ENCODE measurements at regions not wholly inside any gene's neighbourhood (a gene's known extent, or its start where the extent isn't known, plus 50 kb on each side); places are given as distances from the start of the nearest gene placed in this dataset.

DNA sequence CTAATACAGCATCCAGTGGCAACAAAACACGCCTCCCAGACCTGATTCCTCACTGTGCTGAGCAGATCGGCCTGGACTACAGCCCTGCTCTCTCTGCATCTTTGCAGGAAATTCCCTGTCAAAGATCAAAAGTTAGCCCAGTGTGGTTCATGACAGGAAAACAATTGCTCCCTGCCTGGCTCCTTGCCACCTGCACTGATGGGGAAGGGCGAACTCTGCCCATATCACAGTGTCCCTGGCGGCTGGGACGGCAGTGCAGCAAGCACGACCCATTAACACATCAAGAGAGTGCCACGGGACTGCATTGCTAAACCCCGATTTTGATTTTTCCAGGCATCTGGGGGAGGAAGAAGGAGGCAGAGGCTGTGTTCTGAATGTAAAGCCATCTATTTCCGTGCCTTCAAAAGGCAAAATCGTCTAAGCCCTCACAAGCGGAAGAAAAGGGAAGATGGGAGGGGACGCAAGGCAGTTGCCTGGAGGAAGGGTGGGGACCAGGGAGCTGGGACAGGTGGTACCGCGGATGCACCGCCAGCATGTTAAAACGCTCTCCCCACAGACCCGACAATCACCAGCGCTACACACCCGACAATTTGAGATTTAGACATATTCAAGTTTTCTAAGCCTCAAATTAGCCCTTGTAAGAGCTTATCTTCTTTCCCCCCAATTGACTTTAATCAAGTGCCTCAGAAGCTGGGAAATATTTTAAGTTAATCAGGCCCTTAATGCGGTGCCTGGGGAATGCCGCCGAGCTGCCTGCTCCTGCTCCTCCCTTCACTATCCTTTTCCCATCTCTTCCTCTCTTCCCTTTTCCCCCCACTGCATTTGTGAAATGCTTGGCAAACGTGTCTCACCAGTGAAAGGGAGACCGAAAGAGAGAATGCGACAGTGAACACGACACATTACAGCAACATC is 238.8 kb upstream of the CDH5 start:
- no peaks in the 10 kb centered on the region for H3K4me1 Mint-ChIP-seq
- DNase-seq = no peak
- H3K9me3 Mint-ChIP-seq = no peaks in the 10 kb centered on the region
- ATAC-seq = no peak
- peaks cover 58% of the 10 kb centered on the region for H3K27me3 Mint-ChIP-seq
- H3K4me3 Mint-ChIP-seq = no peak overlapping the region
- no peak overlapping the region for H3K27ac Mint-ChIP-seq

DNA sequence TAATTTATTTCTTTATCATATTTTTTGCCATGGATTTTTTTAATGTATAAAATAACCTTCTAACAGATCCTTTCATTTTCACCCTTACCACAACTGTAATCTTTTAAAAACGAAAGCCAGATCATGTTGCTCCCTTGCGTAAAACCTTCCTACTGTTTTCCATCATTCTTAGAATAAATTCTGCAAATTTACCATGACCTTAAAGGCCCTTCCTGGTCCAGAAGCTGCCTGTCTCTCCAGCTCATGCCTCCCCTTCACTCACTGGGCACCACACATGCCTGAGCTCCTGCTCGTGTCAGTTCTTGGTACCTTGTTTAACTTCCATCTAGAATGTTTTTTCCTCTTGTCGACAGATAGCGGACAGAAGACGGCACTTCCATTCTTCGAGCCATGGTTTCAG is 245.0 kb upstream of the CDH5 start:
- peaks cover 17% of the 10 kb centered on the region for H3K27me3 Mint-ChIP-seq
- H3K4me1 Mint-ChIP-seq = no peaks in the 10 kb centered on the region
- H3K9me3 Mint-ChIP-seq = peaks cover 0 to 5% of the 10 kb centered on the region in 2 donors
- DNase-seq (no peak), ATAC-seq (no peak)
- no peak overlapping the region for H3K4me3 Mint-ChIP-seq
- H3K27ac Mint-ChIP-seq = no peak overlapping the region

DNA sequence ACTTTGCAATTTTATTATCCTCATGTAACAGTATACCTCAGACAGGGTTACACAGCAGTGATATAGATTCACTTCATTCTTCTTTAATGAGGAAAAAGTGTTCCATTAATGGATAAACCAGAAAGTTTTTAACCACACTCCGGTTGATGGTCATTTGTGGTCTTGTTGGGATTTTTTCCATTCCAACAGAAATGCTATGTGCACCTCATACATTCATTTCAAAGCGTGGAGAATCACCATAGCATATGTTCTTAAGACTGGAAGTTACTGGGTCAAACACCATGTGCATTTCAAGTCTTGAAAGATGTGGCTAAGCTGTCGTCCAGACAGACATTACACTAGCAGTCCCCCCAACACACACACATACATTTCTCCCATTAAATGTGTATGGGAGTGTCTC is 245.8 kb upstream of the CDH5 start:
- ATAC-seq (no peak), DNase-seq (no peak)
- H3K4me3 Mint-ChIP-seq = no peak overlapping the region
- H3K27me3 Mint-ChIP-seq = peaks cover 14% of the 10 kb centered on the region
- no peaks in the 10 kb centered on the region for H3K4me1 Mint-ChIP-seq
- peaks cover 0 to 5% of the 10 kb centered on the region in 2 donors for H3K9me3 Mint-ChIP-seq
- no peak overlapping the region for H3K27ac Mint-ChIP-seq

DNA sequence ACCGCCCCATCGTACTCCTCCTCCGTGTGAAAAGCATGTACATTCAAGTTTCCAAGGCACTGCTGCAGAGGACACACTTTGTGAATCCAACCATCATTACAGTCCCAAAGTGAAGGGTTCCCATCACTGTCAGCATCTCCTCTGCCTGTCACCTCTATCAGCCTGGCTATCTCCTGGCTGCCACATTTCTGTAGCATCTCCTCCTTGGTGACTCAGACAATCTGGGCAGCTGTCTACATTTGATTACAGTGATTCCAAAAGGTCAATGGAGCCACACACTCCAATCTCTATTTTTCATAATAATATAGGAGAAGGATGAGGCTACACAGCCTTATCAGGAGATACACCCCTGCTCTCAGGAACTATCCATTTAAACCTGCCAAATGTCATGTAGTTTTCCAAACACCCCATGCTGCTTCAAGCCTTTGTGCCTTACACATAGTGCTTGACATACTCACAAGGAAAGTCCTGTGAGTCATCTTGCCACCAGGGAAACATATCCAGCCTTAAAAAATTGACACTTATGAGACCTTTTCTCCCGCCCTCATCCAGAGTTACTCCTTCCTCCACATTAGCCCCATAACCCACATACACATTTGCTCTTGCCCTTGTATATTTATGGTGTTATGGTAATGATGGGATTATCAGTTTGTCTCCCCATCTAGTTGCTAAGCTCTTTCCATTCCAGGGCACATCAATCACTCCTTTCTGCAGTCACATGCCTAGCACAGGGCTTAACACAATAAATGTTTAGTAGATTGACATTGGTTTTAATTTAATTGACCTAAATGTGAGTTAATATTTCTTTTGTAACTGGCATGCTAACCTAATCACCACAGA is 250.1 kb upstream of the CDH5 start:
- H3K9me3 Mint-ChIP-seq = no peaks in the 10 kb centered on the region
- no peak overlapping the region for H3K4me3 Mint-ChIP-seq
- ATAC-seq (no peak), DNase-seq (no peak)
- H3K27me3 Mint-ChIP-seq = peaks cover 6% of the 10 kb centered on the region
- no peaks in the 10 kb centered on the region for H3K4me1 Mint-ChIP-seq
- H3K27ac Mint-ChIP-seq = peak overlapping the region in 1 of 2 donors; percentile 13

DNA sequence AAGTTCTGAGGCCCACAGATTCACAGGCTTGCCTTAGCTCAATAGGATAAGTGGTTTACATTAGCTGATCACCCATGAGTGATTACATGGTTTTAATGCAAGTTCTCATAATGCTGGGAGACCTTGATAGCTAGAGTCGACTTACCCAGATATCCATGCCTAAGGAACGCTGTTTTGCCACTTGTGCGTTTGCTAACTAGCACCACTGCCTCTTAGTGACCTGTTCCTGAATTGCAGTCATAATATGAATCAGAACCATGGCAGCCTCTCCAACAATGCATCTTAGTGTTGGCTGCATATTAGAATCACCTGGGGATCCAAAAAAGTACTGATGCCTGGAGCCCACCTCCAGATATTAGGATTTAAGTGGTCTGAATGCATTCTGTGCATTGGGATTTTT is 251.1 kb upstream of the CDH5 start:
- H3K27ac Mint-ChIP-seq = no peak overlapping the region
- no peak for ATAC-seq

DNA sequence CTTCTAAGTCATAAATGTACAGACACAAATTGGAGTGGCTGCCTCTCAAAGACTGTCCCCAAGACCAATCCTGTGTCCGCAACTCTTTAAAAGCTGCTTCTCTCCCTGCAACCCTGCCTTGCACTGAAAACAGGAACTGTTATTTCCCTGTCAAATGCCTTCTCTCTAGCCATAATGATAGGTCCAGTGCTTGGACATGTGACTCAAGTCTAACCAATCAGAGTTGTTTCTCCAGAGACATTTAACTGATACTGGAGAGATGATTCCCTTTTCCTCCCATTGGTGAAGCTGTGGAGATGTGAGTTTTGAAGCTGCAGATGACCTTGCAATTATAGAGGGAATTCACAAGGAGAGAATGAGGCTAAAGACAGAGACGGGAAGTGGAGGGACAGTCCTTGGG is 253.3 kb upstream of the CDH5 start:
- no peaks in the 10 kb centered on the region for H3K4me1 Mint-ChIP-seq
- no peak for ATAC-seq
- peaks cover 6% of the 10 kb centered on the region for H3K27me3 Mint-ChIP-seq
- peak overlapping the region in 1 of 2 donors; percentile 16 for H3K27ac Mint-ChIP-seq
- no peaks in the 10 kb centered on the region for H3K9me3 Mint-ChIP-seq
- no peak overlapping the region for H3K4me3 Mint-ChIP-seq
- DNase-seq = no peak

More for the DNA sequence above, 251.1 kb upstream of the CDH5 start:
- H3K4me3 Mint-ChIP-seq = no peak overlapping the region
- no peaks in the 10 kb centered on the region for H3K4me1 Mint-ChIP-seq
- H3K9me3 Mint-ChIP-seq = no peaks in the 10 kb centered on the region
- no peak for DNase-seq
- H3K27me3 Mint-ChIP-seq = peaks cover 6% of the 10 kb centered on the region

DNA sequence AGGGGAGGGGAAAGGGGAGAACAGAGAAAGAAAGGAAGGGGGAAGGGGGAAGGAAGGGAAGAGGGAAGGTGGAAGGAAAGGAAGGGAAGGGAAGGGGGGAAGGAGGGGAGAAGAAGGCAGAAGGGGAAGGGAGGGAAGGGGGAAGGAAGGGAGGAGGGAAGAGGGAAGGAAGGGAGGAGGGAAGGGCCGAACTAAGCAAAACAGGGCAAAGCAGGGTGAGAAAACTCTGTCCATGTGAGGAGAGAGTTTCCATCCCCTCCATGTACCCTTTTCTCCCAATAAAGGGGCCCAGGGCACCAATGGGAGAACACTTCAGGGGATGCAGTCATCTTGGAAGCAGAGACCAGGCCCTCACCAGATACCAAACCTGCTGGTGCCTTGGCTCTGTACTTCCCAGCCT is 256.8 kb upstream of the CDH5 start:
- Mint-ChIP-seq H3K27ac (no peak overlapping the region), H3K27me3 (peaks cover 6% of the 10 kb centered on the region), H3K4me1 (no peaks in the 10 kb centered on the region), H3K4me3 (no peak overlapping the region), H3K9me3 (no peaks in the 10 kb centered on the region)
- ATAC-seq (no peak), DNase-seq (no peak)

DNA sequence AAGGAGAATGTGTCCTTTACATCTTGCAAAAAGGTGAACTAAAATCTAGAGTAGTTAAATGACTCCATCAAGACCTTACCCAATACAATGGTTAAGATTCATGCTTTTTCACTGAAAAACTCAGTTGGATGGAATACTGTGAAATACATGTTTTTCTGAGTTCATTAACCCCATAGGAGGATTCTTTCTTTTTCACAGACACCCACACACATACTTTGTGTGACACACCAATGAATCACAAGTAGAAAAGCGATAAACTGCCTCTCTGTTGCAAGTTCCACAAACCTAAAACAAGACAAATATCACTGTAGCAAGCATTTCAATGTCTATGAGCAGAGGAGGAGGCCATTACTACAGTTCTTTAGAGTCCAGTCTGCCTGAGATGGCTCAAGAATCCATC is 258.8 kb upstream of the CDH5 start:
- Mint-ChIP-seq H3K9me3 (no peaks in the 10 kb centered on the region), H3K27ac (no peak overlapping the region), H3K27me3 (peaks cover 5% of the 10 kb centered on the region), H3K4me1 (no peaks in the 10 kb centered on the region), H3K4me3 (no peak overlapping the region)
- no peak for DNase-seq
- no peak for ATAC-seq

DNA sequence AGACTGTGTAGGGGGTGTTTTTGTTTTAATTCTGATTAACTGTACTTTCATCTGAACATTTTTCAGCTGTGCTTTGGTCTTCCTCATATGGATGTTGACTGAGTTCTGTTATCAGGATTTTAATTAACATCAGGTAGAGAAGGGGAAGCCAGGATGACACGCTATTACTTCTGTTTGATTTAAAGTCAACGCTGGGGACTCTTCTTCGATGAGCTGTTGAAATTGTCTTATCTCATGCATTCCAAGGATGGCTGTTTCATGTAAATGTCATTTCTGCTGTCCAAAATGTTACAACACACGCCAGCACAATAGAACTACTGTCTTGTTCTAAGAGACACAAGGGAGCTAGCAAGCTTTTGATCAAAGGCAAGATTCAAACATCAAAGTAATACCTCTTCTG is 263.3 kb upstream of the CDH5 start:
- Mint-ChIP-seq H3K4me3 (no peak overlapping the region), H3K4me1 (no peaks in the 10 kb centered on the region), H3K9me3 (no peaks in the 10 kb centered on the region), H3K27ac (no peak overlapping the region), H3K27me3 (peaks cover 12% of the 10 kb centered on the region)
- ATAC-seq (no peak), DNase-seq (no peak)

DNA sequence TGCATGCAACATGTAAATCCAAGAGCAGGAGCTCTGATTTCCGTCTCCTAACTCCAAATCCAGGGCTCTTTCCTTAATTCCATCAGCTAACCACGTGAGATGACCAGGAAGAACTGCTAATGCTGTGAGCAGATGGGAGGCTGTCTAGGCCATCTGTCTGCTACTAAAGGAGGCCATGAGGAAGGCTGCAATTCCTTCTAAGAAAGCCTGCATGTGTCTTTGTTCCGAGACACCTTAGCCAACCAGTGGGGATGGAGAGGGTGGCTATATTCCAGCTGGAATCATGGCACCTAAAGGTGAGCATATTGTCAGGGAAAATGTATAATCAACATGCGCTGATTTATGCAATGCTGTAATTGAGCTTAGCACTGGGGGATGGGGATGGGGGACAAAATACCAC is 267.2 kb upstream of the CDH5 start:
- H3K9me3 Mint-ChIP-seq = no peaks in the 10 kb centered on the region
- ATAC-seq = no peak
- peaks cover 12% of the 10 kb centered on the region for H3K27me3 Mint-ChIP-seq
- no peaks in the 10 kb centered on the region for H3K4me1 Mint-ChIP-seq
- DNase-seq = no peak
- H3K27ac Mint-ChIP-seq = no peak overlapping the region
- H3K4me3 Mint-ChIP-seq = no peak overlapping the region

DNA sequence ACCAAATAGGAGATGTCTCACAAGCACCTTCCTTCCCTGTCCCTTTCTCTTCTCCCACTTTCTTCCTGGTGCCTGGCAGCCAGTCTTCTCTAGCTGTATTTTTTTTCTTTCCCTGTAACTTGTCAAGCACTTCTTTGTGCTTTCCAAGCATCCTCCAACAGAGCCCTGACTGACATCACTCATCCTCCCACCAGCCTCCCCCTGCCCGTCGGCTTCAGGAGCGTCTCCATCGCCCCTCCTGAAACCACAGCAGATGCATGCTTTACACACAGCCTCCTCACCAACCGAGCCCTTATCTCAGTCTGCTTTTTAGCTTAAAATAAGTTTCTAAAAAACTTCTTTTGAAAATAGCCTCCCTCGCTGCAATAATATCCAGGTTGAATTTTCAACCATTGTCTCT is 268.7 kb upstream of the CDH5 start:
- ATAC-seq (no peak), DNase-seq (no peak)
- Mint-ChIP-seq H3K4me1 (no peaks in the 10 kb centered on the region), H3K27me3 (peaks cover 12% of the 10 kb centered on the region), H3K27ac (no peak overlapping the region), H3K4me3 (no peak overlapping the region), H3K9me3 (no peaks in the 10 kb centered on the region)

DNA sequence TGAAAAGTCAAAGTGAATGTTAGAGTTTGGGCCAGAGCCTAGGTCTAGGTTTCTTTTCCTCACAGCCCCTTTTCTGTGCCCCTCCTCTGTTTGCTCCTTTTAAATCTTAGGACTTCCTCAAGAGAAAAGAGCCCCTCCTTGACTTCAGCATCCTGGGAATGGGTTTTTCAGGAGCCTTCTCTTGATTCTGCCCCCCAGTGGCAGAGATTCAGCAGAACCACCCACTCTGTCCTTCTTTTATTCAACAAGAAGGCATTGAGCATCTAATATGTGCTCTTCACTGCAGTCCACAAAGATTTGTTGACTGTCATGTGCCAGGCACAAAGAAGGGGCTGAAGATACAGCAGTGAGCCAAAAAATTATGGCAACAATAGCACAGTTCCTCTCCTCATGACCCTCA is 270.8 kb upstream of the CDH5 start:
- H3K27ac Mint-ChIP-seq = no peak overlapping the region
- H3K4me1 Mint-ChIP-seq = no peaks in the 10 kb centered on the region
- DNase-seq (no peak), ATAC-seq (no peak)
- peaks cover 12% of the 10 kb centered on the region for H3K27me3 Mint-ChIP-seq
- H3K9me3 Mint-ChIP-seq = no peaks in the 10 kb centered on the region
- no peak overlapping the region for H3K4me3 Mint-ChIP-seq

DNA sequence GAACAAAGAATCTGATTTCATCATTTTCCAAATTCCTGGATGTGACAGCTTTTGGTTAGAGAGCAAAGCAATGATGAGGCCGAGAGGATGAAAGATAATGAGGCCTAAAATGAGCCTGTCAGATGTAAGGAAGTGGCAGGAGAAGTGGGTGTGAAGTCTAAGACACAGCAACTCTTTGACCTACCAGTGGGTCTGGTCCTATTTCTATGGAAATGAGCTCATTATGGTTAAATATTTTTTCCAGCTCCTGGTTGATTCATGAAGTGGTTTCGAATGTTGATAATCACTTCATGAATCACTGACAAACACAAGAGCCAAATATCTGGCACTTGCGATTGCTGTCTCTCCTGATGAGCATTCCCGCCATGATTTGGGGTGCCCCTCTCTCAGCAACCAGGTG is 273.3 kb upstream of the CDH5 start:
- no peak overlapping the region for H3K27ac Mint-ChIP-seq
- DNase-seq (no peak), ATAC-seq (no peak)
- H3K9me3 Mint-ChIP-seq = no peaks in the 10 kb centered on the region
- H3K27me3 Mint-ChIP-seq = no peaks in the 10 kb centered on the region
- no peak overlapping the region for H3K4me3 Mint-ChIP-seq
- H3K4me1 Mint-ChIP-seq = no peaks in the 10 kb centered on the region

DNA sequence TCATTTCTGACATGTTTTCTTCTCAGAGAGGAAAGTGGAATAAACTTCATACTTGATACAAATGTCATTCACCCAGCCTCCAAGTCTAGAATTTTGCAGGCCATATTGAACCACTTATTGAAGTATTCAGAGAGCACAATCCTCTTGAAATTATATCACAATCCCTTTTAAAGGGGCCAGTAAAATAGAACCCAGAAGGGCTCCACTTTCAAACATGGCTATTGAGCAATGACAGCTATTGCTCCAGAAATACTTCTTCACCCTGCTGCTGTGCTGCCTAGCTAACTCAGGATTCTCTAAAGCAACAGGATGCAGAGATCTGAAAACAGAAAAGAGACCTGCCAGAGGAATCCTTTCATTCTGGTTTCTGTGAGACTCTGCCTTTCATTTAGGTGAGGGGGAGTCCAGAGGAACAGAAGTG is 275.0 kb upstream of the CDH5 start:
- no peak overlapping the region for H3K4me3 Mint-ChIP-seq
- H3K4me1 Mint-ChIP-seq = no peaks in the 10 kb centered on the region
- peak overlapping the region in 1 of 2 donors; percentile 77 for H3K27ac Mint-ChIP-seq
- no peaks in the 10 kb centered on the region for H3K9me3 Mint-ChIP-seq
- ATAC-seq (no peak), DNase-seq (no peak)
- no peaks in the 10 kb centered on the region for H3K27me3 Mint-ChIP-seq

DNA sequence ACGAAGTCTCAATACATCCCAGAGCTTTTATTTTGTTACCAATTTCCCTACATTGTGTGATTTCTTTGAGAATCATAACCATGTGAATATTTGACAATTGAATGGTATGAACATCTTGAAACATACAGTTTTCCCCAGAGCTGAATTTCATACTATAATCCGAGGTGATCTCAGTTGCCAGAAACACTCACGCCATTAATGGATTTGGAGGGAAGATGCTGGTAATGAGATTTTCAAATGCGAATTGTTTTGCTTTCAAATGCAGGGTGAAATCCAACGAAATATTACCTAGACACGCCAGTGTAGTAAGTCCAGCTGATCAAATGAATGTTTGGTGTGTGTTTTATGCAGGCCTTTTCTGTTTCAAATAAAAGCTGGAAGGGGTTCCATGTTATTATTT is 277.8 kb upstream of the CDH5 start:
- DNase-seq = no peak
- Mint-ChIP-seq H3K27ac (no peak overlapping the region), H3K27me3 (no peaks in the 10 kb centered on the region), H3K4me3 (no peak overlapping the region), H3K9me3 (no peaks in the 10 kb centered on the region), H3K4me1 (no peaks in the 10 kb centered on the region)
- no peak for ATAC-seq

DNA sequence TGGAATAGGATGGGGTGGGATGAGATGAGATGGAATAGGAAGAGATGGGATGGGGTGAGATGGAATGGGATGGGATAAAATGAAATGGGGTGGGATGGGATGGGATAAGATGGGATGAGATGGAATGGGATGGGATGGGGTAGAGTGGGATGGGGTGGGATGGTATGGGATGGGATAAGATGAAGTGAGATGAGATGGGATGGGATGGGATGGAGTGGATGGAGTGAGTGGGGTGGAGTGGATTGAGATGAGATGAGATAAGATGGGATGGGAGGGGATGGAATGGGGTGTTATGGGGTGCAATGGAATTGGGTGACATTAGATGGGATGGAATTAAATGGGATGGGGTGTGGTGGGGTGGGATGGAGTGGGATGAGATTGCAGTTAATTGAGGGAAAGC is 279.2 kb upstream of the CDH5 start:
- Mint-ChIP-seq H3K27me3 (no peaks in the 10 kb centered on the region), H3K4me3 (no peak overlapping the region), H3K27ac (no peak overlapping the region), H3K4me1 (no peaks in the 10 kb centered on the region), H3K9me3 (no peaks in the 10 kb centered on the region)
- no peak for ATAC-seq
- no peak for DNase-seq

Data from stimulated activated naive CD8-positive, alpha-beta T cell treated with anti-CD3 and anti-CD28 coated beads, Interleukin-15, amount 100 ng/mL, for 72 hours (primary cell).